ENCODE measurements at regions not wholly inside any gene's neighbourhood (a gene's known extent, or its start where the extent isn't known, plus 50 kb on each side); places are given as distances from the start of the nearest gene placed in this dataset.

GRCh38 chr9:88696501-88696900 is 161.5 kb downstream of the NXNL2 start:
- TF ChIP-seq CTCF (conservative IDR thresholded peaks at IDR 0.05; ENCODE audit: control insufficient read depth, insufficient read depth, low read depth, low read length) = no peak
- DNase-seq (ENCODE audit: low read depth) = no peak
- no peak overlapping the region for H3K4me3 ChIP-seq (ENCODE audit: control insufficient read depth, low read depth, low read length)

- H3K4me3 ChIP-seq (ENCODE audit: control insufficient read depth, low read depth, low read length) = no peak overlapping the region
- DNase-seq (ENCODE audit: low read depth) = no peak
- no peak for TF ChIP-seq CTCF (conservative IDR thresholded peaks at IDR 0.05; ENCODE audit: control insufficient read depth, insufficient read depth, low read depth, low read length)
Observed at GRCh38 chr9:88697764-88698432, 162.9 kb downstream of the NXNL2 start.

GRCh38 chr9:88702985-88703384 is 168.0 kb downstream of the NXNL2 start:
- TF ChIP-seq CTCF (conservative IDR thresholded peaks at IDR 0.05; ENCODE audit: control insufficient read depth, insufficient read depth, low read depth, low read length) = no peak
- H3K4me3 ChIP-seq (ENCODE audit: control insufficient read depth, low read depth, low read length) = no peak overlapping the region
- no peak for DNase-seq (ENCODE audit: low read depth)

- TF ChIP-seq CTCF (conservative IDR thresholded peaks at IDR 0.05; ENCODE audit: control insufficient read depth, insufficient read depth, low read depth, low read length) = no peak
- H3K4me3 ChIP-seq (ENCODE audit: control insufficient read depth, low read depth, low read length) = no peak overlapping the region
- DNase-seq (ENCODE audit: low read depth) = no peak
Observed at GRCh38 chr9:88706193-88707113, 171.5 kb downstream of the NXNL2 start.

GRCh38 chr9:88710449-88710848 is 175.5 kb downstream of the NXNL2 start:
- H3K4me3 ChIP-seq (ENCODE audit: control insufficient read depth, low read depth, low read length) = no peak overlapping the region
- no peak for TF ChIP-seq CTCF (conservative IDR thresholded peaks at IDR 0.05; ENCODE audit: control insufficient read depth, insufficient read depth, low read depth, low read length)
- no peak for DNase-seq (ENCODE audit: low read depth)

GRCh38 chr9:88711719-88712118 is 176.7 kb downstream of the NXNL2 start:
- H3K4me3 ChIP-seq (ENCODE audit: control insufficient read depth, low read depth, low read length) = no peak overlapping the region
- no peak for DNase-seq (ENCODE audit: low read depth)
- TF ChIP-seq CTCF (conservative IDR thresholded peaks at IDR 0.05; ENCODE audit: control insufficient read depth, insufficient read depth, low read depth, low read length) = no peak

Data from fibroblast of mammary gland (primary cell).